ENCODE measurements at regions not wholly inside any gene's neighbourhood (a gene's known extent, or its start where the extent isn't known, plus 50 kb on each side); places are given as distances from the start of the nearest gene placed in this dataset.

DNA sequence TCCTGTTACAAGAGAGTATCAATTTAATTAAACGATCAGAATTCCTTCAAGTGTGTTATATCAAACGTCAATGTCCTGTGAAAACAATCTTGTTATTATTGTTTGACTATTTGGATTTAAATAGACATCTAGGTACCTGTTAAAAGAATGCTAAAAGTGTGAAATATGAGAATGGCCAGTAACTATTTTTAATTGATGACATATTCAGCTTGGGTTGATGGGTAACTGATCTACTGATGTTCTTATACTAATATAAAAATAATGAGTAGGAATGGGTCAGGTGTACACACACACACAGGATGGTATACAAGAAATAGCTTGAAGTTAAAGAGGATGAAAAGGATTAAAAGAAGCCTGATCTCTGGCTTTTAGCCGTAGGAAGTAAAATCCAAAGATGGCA lies 146.0 kb downstream of the SLC38A4 start:
- H3K4me3 ChIP-seq (replicated peaks in 1 of 3; ENCODE audit: low read depth in 2 of 3, low read length in 3 of 3): no peak overlapping the region
- H3K27ac ChIP-seq (ENCODE audit: low read depth in 1 of 2, low read length in 2 of 2): no peak overlapping the region
- H3K4me1 ChIP-seq (ENCODE audit: control insufficient read depth in 1 of 2, insufficient read depth in 2 of 2, low read length in 2 of 2): no peaks in the 10 kb centered on the region
- H3K9me3 ChIP-seq (replicated peaks in 1 of 2; ENCODE audit: control insufficient read depth in 1 of 2, insufficient read depth in 1 of 2, low read length in 2 of 2): peaks cover 5 to 14% of the 10 kb centered on the region in 2 donors
- TF ChIP-seq, protein P1, sequence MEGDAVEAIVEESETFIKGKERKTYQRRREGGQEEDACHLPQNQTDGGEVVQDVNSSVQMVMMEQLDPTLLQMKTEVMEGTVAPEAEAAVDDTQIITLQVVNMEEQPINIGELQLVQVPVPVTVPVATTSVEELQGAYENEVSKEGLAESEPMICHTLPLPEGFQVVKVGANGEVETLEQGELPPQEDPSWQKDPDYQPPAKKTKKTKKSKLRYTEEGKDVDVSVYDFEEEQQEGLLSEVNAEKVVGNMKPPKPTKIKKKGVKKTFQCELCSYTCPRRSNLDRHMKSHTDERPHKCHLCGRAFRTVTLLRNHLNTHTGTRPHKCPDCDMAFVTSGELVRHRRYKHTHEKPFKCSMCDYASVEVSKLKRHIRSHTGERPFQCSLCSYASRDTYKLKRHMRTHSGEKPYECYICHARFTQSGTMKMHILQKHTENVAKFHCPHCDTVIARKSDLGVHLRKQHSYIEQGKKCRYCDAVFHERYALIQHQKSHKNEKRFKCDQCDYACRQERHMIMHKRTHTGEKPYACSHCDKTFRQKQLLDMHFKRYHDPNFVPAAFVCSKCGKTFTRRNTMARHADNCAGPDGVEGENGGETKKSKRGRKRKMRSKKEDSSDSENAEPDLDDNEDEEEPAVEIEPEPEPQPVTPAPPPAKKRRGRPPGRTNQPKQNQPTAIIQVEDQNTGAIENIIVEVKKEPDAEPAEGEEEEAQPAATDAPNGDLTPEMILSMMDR (IDR thresholded peaks at IDR 0.05): no peak
- Mint-ChIP-seq H3K9me3 (peaks cover 4 to 14% (median 10%) of the 10 kb centered on the region in 7 donors), H3K27ac (no peak overlapping the region), H3K4me3 (no peak overlapping the region), H3K4me1 (no peaks in the 10 kb centered on the region), H3K27me3 (ENCODE audit: low read depth in 3 of 3) (peaks cover 0 to 1% (median 0%) of the 10 kb centered on the region in 3 donors), H3K36me3 (no peaks in the 10 kb centered on the region)
- H2AFZ ChIP-seq (ENCODE audit: insufficient read depth, low read depth, low read length, poor library complexity, severe bottlenecking): no peak overlapping the region
- H3K9ac ChIP-seq (ENCODE audit: insufficient read depth, low read length, poor library complexity, severe bottlenecking): no peak overlapping the region
- no peak for DNase-seq
- H3K79me2 ChIP-seq (ENCODE audit: insufficient read depth, low read length): no peaks in the 10 kb centered on the region
- intact Hi-C loops (cut with micrococcal nuclease): no loop called here
- H3K27me3 ChIP-seq (ENCODE audit: control insufficient read depth in 2 of 2, insufficient read depth in 2 of 2, low read length in 2 of 2): no peaks in the 10 kb centered on the region
- no peak overlapping the region for H3K4me2 ChIP-seq (replicated peaks; ENCODE audit: extremely low read depth, low read length, poor library complexity, severe bottlenecking)
- H4K20me1 ChIP-seq (ENCODE audit: insufficient read depth, low read length): no peaks in the 10 kb centered on the region
- WGBS (ENCODE audit: insufficient coverage): 100% methylated on average over 1 of the region's 3 CpGs
- H3K36me3 ChIP-seq (replicated peaks in 1 of 2; ENCODE audit: control insufficient read depth in 1 of 2, insufficient read depth in 2 of 2, low read length in 2 of 2): no peaks in the 10 kb centered on the region

DNA sequence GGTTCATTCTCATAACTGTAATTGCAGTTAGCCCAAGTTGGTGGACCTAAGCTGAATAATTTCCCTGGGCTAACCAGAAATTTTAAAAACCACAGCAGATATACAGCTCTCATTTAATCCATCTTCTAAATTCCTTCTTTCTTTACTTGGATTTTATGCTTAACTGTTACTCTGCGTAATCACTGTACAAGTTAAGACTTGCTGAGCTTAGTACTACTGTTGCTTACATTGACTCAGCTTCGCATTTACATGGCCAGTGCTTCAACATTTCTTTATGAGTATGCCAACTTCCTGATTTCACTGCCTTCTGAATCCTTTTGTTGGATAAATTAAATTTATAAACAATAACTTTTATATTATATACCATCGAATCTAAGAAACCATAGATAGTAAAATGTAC lies 147.4 kb downstream of the SLC38A4 start:
- intact Hi-C loops (cut with micrococcal nuclease): no loop called here
- Histone ChIP-seq H3K9ac (ENCODE audit: insufficient read depth, low read length, poor library complexity, severe bottlenecking) (no peak overlapping the region), H3K79me2 (ENCODE audit: insufficient read depth, low read length) (no peaks in the 10 kb centered on the region), H3K27me3 (ENCODE audit: control insufficient read depth in 2 of 2, insufficient read depth in 2 of 2, low read length in 2 of 2) (no peaks in the 10 kb centered on the region), H3K4me3 (replicated peaks in 1 of 3; ENCODE audit: low read depth in 2 of 3, low read length in 3 of 3) (no peak overlapping the region), H3K27ac (ENCODE audit: low read depth in 1 of 2, low read length in 2 of 2) (no peak overlapping the region), H2AFZ (ENCODE audit: insufficient read depth, low read depth, low read length, poor library complexity, severe bottlenecking) (no peak overlapping the region), H3K4me1 (ENCODE audit: control insufficient read depth in 1 of 2, insufficient read depth in 2 of 2, low read length in 2 of 2) (no peaks in the 10 kb centered on the region), H3K9me3 (replicated peaks in 1 of 2; ENCODE audit: control insufficient read depth in 1 of 2, insufficient read depth in 1 of 2, low read length in 2 of 2) (peaks cover 1 to 3% of the 10 kb centered on the region in 2 donors), H4K20me1 (ENCODE audit: insufficient read depth, low read length) (no peaks in the 10 kb centered on the region), H3K4me2 (replicated peaks; ENCODE audit: extremely low read depth, low read length, poor library complexity, severe bottlenecking) (no peak overlapping the region), H3K36me3 (replicated peaks in 1 of 2; ENCODE audit: control insufficient read depth in 1 of 2, insufficient read depth in 2 of 2, low read length in 2 of 2) (no peaks in the 10 kb centered on the region)
- Mint-ChIP-seq H3K27ac (no peak overlapping the region), H3K9me3 (peaks cover 0 to 6% (median 3%) of the 10 kb centered on the region in 7 donors), H3K4me3 (no peak overlapping the region), H3K27me3 (ENCODE audit: low read depth in 3 of 3) (no peaks in the 10 kb centered on the region), H3K36me3 (no peaks in the 10 kb centered on the region), H3K4me1 (no peaks in the 10 kb centered on the region)
- DNase-seq: no peak
- TF ChIP-seq, protein P1 (IDR thresholded peaks at IDR 0.05): no peak
- no CpG with 5 or more reads among the region's 3 CpGs for WGBS (ENCODE audit: insufficient coverage)

Measured in CD14-positive monocyte (primary cell).